ENCODE measurements at regions not wholly inside any gene's neighbourhood (a gene's known extent, or its start where the extent isn't known, plus 50 kb on each side); places are given as distances from the start of the nearest gene placed in this dataset.

GRCh38 chr5:77569409-77569808 lies 69.1 kb downstream of the OTP start:
- no peak for DNase-seq (ENCODE audit: low read depth)

- no peak for DNase-seq (ENCODE audit: low read depth)
Measured at GRCh38 chr5:77568555-77568954, 70.0 kb downstream of the OTP start.

- DNase-seq (ENCODE audit: low read depth), result no peak
Measured at GRCh38 chr5:77568082-77568481, 70.4 kb downstream of the OTP start.

GRCh38 chr5:77563475-77563874 lies 71.4 kb upstream of the WDR41 start:
- DNase-seq (ENCODE audit: low read depth), result no peak

GRCh38 chr5:77561965-77562364 lies 69.8 kb upstream of the WDR41 start:
- no peak for DNase-seq (ENCODE audit: low read depth)

GRCh38 chr5:77560677-77561263 lies 68.7 kb upstream of the WDR41 start:
- peak; percentile 25 for DNase-seq (ENCODE audit: low read depth)

GRCh38 chr5:77558266-77558665 lies 66.2 kb upstream of the WDR41 start:
- DNase-seq (ENCODE audit: low read depth), result no peak

- no peak for DNase-seq (ENCODE audit: low read depth)
Measured at GRCh38 chr5:77550406-77550805, 58.3 kb upstream of the WDR41 start.

- no peak for DNase-seq (ENCODE audit: low read depth)
Measured at GRCh38 chr5:77545285-77545684, 53.2 kb upstream of the WDR41 start.
